PC-9 (cell line): ENCODE measurements at regions not wholly inside any gene's neighbourhood (a gene's known extent, or its start where the extent isn't known, plus 50 kb on each side); places are given as distances from the start of the nearest gene placed in this dataset.

Experiments
- EZH2 ChIP-seq: fragments of 200-600 bp; sonication (generic); IDR thresholded peaks from 2 replicates; pipeline ENCODE4 v1.8.0; 2017; ENCODE audit warnings: antibody characterized with exemption, low read depth
- TF ChIP-seq, protein P1 (sequence below): fragments of 200-600 bp; sonication (generic); conservative IDR thresholded peaks from 2 replicates; pipeline ENCODE4 v1.6.1; 2017; ENCODE audit warnings: mixed run types, antibody characterized with exemption, mild to moderate bottlenecking, moderate library complexity

DNA sequence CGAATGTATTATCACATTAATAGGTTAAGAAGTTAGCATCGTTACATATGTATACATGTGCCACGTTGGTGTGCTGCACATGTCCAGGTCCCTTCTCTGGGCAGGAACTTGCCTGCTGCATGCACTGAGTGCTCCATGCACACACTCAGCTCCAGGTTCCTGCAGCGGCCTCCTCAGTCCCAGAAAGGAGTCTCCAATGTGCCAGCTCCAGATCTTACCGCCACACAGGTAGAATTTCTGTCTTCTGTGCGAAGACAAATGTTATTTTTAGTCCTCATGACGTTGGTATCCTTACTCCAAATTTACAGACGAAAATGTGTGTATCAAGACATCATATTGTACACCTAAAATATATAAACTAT, 127.1 kb downstream of the GALR1 start:
- TF ChIP-seq, protein P1, sequence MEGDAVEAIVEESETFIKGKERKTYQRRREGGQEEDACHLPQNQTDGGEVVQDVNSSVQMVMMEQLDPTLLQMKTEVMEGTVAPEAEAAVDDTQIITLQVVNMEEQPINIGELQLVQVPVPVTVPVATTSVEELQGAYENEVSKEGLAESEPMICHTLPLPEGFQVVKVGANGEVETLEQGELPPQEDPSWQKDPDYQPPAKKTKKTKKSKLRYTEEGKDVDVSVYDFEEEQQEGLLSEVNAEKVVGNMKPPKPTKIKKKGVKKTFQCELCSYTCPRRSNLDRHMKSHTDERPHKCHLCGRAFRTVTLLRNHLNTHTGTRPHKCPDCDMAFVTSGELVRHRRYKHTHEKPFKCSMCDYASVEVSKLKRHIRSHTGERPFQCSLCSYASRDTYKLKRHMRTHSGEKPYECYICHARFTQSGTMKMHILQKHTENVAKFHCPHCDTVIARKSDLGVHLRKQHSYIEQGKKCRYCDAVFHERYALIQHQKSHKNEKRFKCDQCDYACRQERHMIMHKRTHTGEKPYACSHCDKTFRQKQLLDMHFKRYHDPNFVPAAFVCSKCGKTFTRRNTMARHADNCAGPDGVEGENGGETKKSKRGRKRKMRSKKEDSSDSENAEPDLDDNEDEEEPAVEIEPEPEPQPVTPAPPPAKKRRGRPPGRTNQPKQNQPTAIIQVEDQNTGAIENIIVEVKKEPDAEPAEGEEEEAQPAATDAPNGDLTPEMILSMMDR: no peak
- no peak for TF ChIP-seq EZH2
